ENCODE measurements at regions not wholly inside any gene's neighbourhood (a gene's known extent, or its start where the extent isn't known, plus 50 kb on each side); places are given as distances from the start of the nearest gene placed in this dataset.

DNA sequence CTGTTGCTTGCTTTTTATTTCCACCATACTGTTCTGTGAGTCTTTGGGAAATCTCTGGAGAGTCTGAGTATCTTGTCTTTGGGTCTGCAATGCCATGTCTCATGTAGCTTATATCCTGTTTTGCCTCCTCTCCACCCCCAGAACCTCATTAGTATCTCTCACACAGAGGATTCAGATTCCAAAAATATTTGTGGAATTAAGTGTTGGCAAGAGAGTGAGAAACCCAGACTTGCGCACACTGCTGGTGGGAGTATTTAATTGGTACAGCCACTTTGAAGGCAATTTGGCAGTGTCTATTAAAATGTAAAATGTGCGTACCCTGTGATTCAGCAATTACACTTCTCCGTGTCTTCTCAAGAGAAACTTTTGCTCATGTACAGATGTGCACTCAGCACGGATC is 68.6 kb downstream of the ZNF621 start:
- DNase-seq = no peak

DNA sequence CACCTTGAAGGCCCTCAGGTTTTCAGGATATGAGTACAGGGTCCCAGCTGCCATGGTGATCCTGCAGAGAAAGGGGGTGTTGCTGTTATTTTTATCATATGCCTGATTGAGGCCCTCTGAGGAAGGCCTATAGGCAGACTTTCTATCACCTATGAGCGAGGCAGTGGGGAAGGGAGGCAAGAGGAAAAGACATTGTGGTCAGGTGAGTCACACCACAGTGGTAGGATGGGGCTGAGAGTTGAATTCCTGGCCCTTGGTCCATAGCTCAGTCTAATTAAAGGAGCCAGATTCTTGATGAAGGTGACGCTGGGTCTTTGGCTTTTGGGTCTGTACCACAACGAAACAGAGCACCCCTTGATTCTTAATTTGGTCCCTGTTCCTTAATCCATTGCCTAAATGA is 72.7 kb downstream of the ZNF621 start:
- no peak for DNase-seq

DNA sequence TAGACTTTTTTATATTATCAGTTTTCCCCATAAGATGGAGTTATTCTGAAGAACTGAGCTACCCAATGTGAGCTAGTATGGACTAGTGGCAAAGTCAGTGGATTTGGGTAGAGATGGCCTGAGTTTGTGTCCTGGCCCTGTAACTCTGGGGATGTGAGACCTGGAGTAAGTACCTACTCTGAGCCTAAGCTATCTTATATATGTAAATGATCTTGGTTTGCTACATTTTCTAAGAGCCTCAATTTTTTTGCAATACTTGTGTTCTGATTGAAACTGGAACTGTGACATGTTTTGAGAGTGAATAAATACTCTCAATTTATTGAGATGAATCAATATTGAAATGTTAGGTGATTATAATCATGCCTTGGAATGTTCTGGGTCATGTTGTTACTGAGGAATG is 73.6 kb downstream of the ZNF621 start:
- DNase-seq = no peak

DNA sequence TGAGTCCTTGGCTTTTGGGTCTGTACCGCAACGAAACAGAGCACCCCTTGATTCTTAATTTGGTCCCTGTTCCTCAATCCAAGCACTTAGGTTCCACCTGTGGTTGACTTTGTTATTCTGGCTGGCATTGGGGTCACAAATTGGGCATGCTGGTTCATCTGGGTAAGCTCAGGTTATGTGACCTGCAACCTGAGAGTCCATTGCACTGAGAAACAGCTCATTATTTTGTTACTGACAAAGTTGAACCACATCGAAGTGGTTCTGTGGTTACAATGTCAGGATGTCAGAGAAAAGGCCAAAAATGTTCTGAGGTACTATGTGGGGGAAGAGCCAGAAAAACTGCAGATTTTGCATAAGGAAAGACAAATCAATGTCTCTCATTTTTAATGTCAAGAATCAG is 74.2 kb downstream of the ZNF621 start:
- DNase-seq = no peak

DNA sequence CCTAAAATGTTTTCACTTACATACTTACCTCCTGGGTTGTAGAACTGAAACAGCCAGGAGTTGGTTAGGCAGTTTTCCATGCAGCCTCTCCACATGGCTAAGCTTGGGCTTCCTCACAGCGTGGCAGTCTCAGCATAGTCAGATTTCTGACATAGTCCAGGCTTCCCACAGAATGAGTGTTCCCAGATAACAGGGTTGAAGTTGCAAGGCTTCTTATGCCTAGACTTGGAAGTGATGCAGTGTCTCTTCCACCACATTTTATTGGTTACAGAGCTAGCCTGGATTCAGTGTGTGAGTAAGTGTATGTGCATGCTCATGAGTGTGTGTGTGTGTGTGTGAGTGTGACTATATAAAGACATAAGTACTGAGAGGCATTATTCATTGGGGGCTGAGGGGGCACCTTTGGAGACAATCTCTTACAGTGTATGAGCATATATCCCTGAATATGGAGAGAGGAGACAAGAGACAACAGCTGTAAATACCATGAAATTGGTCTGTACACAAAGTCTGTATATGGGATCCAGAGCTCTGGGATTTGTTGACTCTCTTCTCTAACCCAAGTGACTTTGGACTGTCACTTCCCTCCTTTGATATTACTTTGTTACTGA is 78.1 kb downstream of the ZNF621 start:
- DNase-seq = no peak

DNA sequence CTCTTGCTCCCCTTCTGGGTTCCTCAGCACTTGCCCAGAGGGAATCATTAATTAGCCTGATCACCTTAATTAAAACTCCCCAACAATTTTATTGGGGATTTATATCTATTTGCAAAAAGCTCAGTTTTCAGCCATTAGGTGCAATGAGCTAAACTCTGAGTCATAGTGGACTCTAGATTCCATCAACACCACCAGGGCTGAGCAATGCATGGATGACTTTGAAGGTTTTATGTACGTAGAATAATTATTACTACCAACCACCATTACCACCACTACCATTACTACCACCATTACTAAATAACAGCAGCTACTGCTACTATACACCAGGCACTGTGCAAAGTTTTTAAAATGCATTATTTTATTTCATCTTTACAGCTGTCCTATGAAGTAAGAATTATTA is 81.2 kb downstream of the ZNF621 start:
- DNase-seq = no peak

DNA sequence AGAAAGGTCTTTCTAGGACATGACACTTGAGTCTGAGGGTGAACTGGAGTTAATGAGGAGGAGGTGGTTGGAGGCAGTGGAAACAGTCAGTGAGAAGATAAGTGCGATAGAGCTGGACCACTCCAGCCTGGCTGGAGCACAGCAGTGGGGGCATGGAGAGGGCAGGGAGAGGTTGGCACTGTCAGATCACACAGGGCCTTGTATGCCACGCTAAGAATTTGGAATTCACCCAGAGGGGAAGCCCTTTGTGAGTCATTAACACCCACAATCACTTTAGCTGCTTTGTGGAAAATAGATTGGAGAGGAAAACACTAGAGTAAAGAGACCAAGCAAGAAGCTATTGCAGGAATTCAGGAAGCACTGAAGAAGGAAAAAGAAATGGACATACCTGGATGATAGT is 83.3 kb downstream of the ZNF621 start:
- DNase-seq = no peak

DNA sequence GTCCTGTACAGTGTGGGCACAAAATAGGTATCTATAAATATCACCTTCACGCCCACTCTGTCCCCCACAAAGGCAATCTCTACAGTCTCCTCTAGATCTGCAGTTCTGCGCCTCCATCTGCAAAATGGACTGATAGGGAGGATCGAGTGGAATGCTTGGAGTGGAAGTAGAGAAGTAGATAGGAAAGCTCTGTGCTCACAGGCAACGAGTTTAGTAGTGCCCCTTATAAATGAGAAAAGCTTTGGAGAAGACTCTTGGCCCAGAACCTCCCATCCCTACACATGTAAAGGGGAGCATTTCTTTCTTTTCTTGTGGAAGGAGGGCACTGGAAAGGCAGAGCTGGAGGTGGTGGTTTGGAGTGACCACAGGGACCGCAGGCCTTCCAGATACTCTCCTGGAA is 88.5 kb downstream of the ZNF621 start:
- DNase-seq = no peak

DNA sequence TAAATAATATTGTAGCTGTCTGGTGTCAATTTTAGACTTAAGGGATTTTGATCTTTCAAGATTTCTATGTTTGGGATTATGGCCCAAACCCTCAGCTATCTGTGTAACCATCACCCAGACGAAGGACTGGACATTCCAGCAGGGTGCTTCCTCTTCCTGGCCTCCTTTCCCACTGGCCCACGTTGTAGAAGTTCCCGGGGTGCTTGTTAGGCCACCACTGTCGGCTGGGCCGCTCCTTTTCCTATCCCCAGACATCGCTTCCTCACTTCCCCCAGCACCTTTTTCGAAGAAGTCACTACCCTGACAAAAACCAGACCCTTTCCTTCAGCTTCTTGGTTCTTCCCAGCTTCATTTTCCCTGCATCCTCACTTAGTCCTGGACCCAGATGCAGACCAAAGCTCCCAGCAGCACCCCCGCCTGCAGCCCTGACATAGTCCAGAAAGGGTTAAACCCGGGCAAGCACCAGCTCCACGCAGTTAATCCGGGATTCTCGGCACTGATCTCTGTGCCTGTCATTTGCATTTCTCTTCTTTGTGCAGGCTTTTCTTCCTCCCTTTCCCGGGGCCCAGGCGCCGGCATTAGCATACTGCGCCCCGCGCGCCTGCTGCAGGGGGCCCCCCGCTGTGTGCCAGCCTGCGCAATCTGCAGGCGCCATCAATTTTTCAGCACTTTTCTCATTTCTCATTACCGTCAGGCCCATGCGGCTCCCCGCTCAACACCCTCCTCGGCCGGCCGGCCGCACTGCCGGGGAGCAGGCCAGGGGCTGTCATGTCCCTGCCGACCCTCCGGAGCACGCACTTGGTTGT is 90.6 kb downstream of the ZNF621 start:
- no peak for DNase-seq

DNA sequence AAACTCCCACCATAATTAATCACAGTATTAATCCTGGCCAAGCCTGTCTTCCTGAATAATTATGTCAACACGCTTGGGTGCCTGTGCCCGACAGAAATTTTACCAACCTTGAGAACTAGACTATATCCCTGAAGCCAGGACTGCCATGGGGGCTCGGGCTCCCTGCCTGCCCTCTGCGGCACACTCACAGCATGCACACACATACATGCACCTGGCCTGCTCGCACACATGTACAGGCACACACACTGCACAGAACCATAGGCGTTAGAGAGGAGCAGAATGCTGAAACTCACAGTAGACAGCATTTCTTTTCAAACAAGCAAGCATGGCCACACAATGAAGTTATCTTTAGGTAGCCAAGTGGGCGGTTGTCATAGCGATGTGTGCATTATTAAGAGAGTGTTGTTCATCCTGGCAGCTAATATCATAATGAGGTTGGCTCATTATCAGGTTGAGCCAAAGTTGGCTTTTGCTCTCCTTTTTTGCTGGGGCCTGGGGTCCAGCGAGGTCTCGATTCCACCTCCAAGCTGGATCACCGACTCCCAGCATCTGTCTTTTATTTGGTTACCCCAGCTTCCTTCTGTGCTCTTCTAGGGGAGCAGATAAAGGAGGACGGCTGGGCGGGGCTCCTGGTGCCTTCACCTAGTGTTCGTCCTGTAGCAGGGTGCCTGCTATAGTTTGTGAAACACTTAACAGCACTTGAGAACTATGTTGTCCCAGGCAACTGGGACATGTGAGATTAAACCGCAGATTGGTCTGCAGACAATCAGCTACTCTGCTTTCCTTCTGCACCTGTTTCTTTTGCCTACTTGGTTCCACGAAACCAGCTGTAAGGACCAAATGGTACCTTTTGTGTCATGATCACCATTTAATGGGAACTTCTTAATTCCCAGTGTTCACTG is 91.4 kb downstream of the ZNF621 start:
- DNase-seq = no peak

DNA sequence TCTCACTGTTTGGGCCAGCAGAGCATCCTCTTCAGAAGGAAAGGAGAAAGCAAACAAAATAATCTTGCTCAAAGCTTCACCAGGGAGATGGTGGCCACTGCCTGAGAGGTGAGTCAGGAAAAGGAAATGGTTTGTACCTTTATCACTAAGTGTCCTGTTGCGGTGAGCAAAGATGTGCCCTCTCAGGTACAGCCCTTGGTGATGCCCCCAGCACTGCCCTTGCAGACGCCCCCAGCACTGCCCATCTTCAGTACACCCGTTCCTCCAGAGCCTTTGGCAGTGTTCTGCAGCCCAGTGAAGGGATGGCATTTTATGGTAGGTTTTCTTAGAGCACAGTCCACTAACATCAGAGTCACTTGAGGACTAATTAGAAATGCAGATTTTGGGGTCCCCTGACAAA is 92.3 kb downstream of the ZNF621 start:
- DNase-seq = no peak

DNA sequence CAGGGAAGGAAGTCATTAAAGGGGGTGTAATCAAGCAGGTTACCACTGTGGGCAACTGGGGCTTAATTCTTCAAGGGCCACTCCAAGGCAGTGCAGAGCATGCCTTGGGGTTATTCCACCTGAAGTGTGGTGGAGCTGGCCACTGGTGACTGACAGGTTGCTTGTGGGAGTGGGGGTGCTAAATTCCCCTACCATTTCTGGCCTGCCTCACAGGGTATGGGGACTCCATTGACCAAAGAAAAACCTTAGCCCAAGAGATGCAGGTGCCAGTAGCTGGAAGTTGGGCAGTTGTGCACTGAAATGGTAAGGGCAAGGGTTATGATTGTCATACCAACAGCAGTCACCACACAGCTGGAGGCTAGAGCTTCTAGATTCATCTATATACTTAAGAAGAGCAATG is 93.4 kb downstream of the ZNF621 start:
- DNase-seq = no peak

DNA sequence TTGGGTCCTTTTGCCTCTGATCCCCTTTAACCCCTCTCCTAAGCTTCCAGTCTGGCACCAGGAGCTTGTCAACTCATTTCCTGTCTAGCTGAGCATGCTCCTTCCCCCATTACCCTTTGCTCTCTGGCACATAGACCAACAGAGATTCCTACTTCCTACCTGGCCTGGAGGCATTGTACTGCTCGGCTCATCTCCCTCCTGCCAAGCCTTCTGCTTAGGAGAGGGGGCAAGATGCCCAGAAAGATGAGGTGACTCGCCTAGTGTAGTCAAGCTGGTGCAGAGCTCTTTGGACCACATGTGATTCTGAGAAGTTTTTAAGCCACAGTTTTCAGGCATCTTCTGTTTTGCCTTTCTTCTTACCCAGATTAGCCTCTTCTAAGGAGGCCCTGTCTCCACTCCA is 95.4 kb downstream of the ZNF621 start:
- DNase-seq = no peak

DNA sequence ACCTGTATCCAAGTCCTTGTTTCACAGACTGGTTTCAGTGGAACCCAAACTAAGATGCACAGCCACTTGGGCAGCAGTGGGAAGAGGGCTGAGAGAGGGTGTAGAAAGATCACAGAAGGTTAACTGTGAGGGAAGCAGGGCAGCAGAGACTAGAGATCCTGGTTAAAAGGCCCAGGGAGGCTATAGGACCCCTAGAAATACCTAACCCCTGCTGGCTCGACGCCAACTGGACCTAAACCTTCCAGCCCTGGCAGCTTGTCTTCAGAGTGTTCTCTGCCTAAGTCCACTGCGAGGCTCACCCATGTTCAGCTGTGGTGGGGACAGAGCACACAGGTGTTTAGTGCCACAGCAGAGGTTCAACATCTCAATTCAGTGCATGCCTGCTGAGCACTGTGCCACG is 96.5 kb downstream of the ZNF621 start:
- no peak for DNase-seq

DNA sequence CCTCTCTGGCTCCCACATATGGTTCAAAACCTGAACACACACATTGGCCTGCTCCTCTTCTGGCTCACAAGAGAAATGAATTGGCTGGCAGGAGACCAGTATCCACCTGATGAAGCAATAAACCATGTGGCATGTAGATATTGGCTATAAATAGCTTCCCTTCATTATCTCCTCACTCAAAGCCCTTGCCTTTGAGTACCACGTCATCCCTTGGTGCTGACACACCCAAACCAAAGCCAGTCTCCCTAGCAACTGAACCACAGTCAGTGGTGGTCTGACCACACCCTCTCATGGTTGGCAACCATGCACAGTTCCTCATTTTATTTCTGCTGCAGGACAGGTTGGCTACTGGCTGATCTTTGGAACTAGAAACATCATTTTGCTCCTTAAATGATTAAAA is 98.8 kb downstream of the ZNF621 start:
- peak; percentile 54 to 91 for DNase-seq

DNA sequence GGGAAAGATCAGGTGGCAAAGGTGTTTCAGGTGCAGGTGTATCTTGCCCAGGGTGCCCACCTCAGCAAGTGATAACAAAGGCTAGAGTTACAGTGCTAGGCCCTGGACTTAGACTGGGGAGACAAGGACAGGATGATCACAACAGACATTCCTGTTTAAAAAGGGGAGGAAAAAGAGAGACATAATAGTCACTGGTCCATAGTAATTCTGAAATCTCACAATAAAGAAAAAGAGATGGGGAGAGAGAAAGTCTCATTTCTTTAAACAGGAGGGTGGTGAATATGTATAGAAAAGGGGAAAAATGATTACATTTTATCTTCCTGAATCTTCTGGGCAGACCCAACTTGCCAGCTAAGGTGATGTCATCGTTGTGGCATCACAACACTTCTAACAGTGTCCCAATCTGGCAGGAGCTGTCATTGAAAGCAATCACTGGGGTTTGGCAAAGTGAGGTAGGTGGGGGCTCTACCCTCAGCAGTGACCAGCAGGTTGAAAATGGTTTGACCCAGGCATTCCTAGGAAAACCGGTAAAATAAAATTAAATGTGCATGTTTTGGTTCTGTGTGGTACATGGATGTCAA is 99.5 kb downstream of the ZNF621 start:
- peak in 1 of 2 donors; percentile 56 for DNase-seq

DNA sequence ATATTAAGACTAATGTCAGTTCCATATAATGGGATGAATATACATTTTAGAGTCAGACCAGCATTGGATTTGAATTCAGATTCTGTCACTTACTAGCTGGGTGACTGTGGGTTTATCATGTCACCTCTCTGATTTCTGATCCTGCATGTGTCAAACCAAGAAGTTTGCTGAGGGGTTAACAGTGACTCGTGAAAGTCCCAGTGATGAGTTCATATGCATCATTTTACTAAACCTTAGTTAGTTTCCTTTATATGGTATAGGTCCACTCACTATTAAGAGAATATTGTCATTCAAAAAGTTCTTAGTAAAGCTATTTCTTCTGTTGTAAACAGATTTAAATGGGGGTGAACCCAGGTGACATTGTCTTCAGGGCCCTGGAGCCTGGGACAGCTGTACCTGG is 102.3 kb downstream of the ZNF621 start:
- no peak for DNase-seq

DNA sequence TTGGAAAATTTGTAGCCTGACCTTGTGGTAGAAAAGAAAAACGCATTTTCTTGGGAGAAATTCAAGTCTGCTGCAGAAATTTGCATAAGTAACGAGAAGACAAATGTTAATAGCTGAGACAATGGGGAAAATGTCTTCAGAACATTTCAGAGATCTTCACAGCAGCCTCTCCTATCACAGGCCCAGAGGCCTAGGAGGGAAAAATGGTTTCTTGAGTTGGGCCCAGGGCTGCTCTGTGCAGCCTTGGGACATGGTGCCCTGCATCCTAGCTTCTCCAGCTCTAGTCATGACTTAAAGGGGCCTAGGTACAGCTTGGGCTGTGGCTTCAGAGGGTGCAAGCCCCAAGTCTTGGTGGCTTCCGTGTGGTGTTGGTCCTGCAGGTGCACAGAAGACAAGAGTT is 104.2 kb downstream of the ZNF621 start:
- DNase-seq = no peak

DNA sequence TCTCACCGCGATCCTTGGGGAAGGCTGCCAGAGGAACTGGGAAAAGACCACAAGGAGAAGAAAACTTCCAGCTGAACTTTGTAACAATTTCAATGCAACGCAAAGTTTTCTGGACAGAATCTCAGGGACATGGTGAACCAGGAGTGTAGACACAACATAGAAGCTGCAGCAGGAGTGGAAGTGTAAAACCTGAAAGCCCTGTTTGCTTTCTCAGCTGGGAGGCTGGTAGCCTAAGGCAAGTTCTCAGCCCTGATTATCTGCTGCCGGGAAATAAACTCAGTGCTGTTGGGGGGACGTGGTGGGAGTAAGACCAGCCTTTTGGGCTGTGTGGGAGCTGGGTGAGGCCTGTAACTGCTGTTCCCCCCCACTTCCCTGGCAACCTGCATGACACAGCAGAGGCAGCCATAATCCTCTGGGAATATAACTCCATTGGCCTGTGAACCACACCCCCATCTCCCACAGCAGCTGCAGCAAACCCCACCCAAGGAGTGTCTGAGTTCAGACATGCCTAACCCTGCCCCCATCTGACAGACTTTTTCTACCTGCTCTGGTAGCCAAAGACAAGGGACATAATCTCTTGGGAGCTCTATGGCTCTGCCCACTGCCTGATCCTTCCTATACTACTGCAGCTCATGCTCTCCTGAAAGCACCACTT is 106.7 kb downstream of the ZNF621 start:
- no peak for DNase-seq

DNA sequence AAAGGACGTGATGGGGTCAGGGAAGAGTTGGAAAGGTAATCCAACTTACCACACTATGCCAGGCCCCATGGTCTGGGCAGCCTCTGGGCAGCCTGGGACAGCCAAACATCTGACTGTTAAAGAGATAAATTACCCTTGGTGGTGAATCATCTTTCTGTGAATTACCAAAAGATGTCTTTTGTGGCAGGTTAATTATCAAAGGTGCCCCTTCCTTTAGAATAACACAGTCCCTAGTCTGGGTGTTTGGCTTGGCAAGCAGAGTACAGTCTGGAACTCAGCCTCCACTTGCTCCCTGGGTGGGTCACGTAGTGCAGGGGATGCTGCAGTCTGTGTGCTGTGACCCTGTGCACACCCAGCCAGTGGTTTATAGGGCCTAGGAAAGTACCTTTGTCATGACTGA is 113.1 kb downstream of the ZNF621 start:
- no peak for DNase-seq

DNA sequence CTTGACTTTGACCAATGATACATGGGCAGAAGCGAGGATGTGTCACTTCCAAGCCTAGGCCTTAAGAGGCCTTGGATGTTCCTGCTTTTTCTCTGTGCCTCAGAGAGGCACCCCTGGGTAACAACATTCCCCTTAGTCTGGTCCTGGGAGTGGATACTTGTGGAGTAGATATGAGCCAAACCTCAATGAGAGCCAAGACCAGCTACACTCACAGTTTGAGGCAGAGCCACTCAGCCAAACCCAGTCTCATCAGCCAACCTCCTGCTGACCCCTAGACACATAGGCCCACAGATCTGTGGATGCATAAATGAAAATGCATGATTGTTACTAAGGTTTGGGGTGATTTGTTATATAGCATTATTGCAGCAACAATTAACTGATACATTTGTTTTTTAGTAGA is 114.2 kb downstream of the ZNF621 start:
- no peak for DNase-seq

DNA sequence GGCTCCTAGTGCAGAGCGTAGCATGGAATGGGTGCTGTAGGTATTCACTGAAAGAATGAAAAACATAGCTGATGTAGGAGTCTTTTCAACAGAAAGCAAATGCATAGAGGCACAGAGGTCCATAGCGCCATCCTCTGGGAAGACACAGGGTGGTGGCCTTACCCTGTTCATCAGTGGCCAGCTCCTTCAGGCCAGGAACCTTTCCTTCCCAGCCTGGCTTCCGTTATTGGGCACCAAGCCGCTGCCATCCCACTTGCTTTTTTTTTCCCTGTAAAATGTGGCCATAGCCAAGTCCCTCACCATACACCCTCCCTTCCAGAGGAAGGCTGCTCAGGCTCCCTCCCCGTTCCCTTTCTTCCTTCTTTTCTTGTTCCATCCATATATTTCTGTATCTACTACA is 118.1 kb downstream of the ZNF621 start:
- DNase-seq = no peak

DNA sequence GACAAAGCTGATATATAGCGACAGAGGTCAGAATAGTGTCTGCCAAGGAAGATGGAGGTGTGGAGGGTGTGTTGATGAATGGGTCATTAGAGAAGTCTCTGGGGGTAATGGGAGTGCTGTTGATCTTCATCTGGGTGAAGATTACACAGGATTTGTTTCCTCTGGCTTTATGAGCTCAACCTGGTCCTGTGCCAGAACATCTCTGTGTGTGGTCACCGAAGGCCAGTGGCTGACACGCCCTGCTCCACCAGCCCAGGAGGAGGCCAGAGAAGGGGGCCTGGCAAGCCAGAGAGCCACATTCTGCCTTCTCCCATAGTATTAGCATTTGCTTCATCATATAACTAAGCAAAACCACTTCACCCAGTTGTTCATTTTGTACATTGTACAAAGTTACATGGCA is 121.1 kb downstream of the ZNF621 start:
- no peak for DNase-seq

Data from CD4-positive, alpha-beta T cell treated with Interleukin-4 for 1 hour (primary cell).